K562 (cell line): ENCODE measurements at regions not wholly inside any gene's neighbourhood (a gene's known extent, or its start where the extent isn't known, plus 50 kb on each side); places are given as distances from the start of the nearest gene placed in this dataset.

Experiments
- CREM ChIP-seq: IDR thresholded peaks from 2 replicates; pipeline ENCODE4 v1.6.1; 2014; ENCODE audit warnings: antibody characterized with exemption, low read depth
- ETV6 ChIP-seq, 3 experiments: fragments of 150-350 bp in 1 of 3; sonication (generic) in 1 of 3; formaldehyde crosslinking in 1 of 3; IDR thresholded peaks; 2 replicates each; pipeline versions ENCODE4 v1.6.1 to v1.8.0; 2014 to 2022; ENCODE audit warnings: borderline replicate concordance in 2 of 3, low read depth in 2 of 3, antibody characterized with exemption in 1 of 3, low read length in 1 of 3, mild to moderate bottlenecking in 1 of 3, missing genetic modification reagents in 1 of 3
- GTF2E2 ChIP-seq: fragments of 200-800 bp; sonication (Bioruptor generic); IDR thresholded peaks from 2 replicates; pipeline ENCODE4 v1.6.1; 2016; ENCODE audit warnings: missing genetic modification characterization, missing compliant biosample characterization
- LARP7 ChIP-seq: fragments of 450-650 bp; IDR thresholded peaks from 2 replicates; pipeline ENCODE4 v1.6.1; 2016
- PHB2 ChIP-seq: fragments of 450-650 bp; IDR thresholded peaks from 2 replicates; pipeline ENCODE4 v1.6.1; 2017; ENCODE audit warnings: low read depth
- PHF8 ChIP-seq: fragments of 200-600 bp; sonication (generic); IDR thresholded peaks from 2 replicates; pipeline ENCODE4 v1.6.1; 2012; ENCODE audit warnings: mixed run types, mild to moderate bottlenecking, inconsistent platforms, low read length, moderate library complexity, borderline replicate concordance
- POLR2G ChIP-seq: fragments of 200-400 bp; formaldehyde crosslinking; IDR thresholded peaks from 2 replicates; pipeline ENCODE4 v1.6.1; 2017; ENCODE audit warnings: low read depth, mild to moderate bottlenecking, antibody characterized with exemption, low read length, moderate library complexity
- SIX5 ChIP-seq, 2 experiments: IDR thresholded peaks; 2 replicates each; pipeline ENCODE4 v1.6.1; 2011; ENCODE audit warnings: low read length in 2 of 2, borderline replicate concordance in 1 of 2, low read depth in 1 of 2, mild to moderate bottlenecking in 1 of 2, moderate library complexity in 1 of 2; ENCODE audit not compliant: insufficient read depth in 1 of 2
- SMC3 ChIP-seq: conservative IDR thresholded peaks from 2 replicates; pipeline ENCODE4 v1.6.1; 2011; ENCODE audit warnings: low read depth, low read length, improper control_type of control experiment; ENCODE audit not compliant: insufficient read depth
- SP1 ChIP-seq: sonication (generic); formaldehyde crosslinking; IDR thresholded peaks from 2 replicates; pipeline ENCODE4 v1.8.1; 2022; ENCODE audit warnings: mild to moderate bottlenecking, missing genetic modification reagents
- TCF7L2 ChIP-seq: fragments of 150-350 bp; IDR thresholded peaks from 2 replicates; pipeline ENCODE4 v1.6.1; 2016; ENCODE audit warnings: low read depth, mild to moderate bottlenecking, low read length, moderate library complexity
- TF ChIP-seq, protein P1 (sequence below): sonication (generic); formaldehyde crosslinking; IDR thresholded peaks from 2 replicates; pipeline ENCODE4 v1.8.1; 2023; ENCODE audit warnings: mild to moderate bottlenecking, missing genetic modification reagents
- TF ChIP-seq, protein P2 (sequence below), 3 experiments: IDR thresholded peaks in 2 of 3; conservative IDR thresholded peaks in 1 of 3; 2 replicates each; pipeline ENCODE4 v1.5.1; 2011 to 2012; ENCODE audit warnings: low read length in 3 of 3, mild to moderate bottlenecking in 3 of 3, control low read depth in 2 of 3, improper control_type of control experiment in 1 of 3, inconsistent platforms in 1 of 3, low read depth in 1 of 3, mixed read lengths in 1 of 3, moderate library complexity in 1 of 3; ENCODE audit not compliant: insufficient read depth in 2 of 3

DNA sequence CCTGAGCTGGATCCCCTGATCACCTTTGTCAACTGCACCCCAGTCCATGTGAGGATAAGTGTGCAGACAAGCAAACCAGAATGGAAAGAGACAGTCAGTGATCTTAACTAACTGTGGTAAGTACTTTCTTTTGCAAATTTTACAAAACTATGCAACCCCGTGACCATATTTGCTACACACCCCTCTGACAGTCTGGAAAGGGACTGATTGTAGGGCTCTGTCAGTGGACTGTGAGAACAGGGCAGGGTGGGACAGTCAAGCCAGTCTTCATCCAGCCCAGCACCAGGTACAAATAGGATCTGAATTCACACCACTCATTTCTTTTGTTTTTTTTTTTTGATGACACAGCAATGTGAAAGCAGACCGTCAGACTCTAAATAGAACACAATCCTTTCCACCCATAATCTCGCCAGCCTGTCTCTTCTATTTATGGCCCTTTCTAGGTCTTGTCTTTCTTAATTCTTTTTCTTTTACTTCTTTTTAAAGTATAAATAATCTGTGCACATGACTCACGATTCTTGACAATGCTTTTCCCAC is 165.6 kb downstream of the ARL6IP6 start:
- no peak for TF ChIP-seq ETV6 (IDR thresholded peaks at IDR 0.05; ENCODE audit: borderline replicate concordance in 1 of 2, low read depth in 2 of 2, low read length in 1 of 2)
- TF ChIP-seq ETV6 (CRISPR knock-in tag; IDR thresholded peaks at IDR 0.05; ENCODE audit: borderline replicate concordance): no peak
- TF ChIP-seq, protein P1, sequence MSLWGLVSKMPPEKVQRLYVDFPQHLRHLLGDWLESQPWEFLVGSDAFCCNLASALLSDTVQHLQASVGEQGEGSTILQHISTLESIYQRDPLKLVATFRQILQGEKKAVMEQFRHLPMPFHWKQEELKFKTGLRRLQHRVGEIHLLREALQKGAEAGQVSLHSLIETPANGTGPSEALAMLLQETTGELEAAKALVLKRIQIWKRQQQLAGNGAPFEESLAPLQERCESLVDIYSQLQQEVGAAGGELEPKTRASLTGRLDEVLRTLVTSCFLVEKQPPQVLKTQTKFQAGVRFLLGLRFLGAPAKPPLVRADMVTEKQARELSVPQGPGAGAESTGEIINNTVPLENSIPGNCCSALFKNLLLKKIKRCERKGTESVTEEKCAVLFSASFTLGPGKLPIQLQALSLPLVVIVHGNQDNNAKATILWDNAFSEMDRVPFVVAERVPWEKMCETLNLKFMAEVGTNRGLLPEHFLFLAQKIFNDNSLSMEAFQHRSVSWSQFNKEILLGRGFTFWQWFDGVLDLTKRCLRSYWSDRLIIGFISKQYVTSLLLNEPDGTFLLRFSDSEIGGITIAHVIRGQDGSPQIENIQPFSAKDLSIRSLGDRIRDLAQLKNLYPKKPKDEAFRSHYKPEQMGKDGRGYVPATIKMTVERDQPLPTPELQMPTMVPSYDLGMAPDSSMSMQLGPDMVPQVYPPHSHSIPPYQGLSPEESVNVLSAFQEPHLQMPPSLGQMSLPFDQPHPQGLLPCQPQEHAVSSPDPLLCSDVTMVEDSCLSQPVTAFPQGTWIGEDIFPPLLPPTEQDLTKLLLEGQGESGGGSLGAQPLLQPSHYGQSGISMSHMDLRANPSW (CRISPR knock-in tag): no peak
- no peak for TF ChIP-seq PHB2
- TF ChIP-seq, protein P2, sequence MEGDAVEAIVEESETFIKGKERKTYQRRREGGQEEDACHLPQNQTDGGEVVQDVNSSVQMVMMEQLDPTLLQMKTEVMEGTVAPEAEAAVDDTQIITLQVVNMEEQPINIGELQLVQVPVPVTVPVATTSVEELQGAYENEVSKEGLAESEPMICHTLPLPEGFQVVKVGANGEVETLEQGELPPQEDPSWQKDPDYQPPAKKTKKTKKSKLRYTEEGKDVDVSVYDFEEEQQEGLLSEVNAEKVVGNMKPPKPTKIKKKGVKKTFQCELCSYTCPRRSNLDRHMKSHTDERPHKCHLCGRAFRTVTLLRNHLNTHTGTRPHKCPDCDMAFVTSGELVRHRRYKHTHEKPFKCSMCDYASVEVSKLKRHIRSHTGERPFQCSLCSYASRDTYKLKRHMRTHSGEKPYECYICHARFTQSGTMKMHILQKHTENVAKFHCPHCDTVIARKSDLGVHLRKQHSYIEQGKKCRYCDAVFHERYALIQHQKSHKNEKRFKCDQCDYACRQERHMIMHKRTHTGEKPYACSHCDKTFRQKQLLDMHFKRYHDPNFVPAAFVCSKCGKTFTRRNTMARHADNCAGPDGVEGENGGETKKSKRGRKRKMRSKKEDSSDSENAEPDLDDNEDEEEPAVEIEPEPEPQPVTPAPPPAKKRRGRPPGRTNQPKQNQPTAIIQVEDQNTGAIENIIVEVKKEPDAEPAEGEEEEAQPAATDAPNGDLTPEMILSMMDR (IDR thresholded peaks at IDR 0.05 in 2 of 3, conservative IDR thresholded peaks at IDR 0.05 in 1 of 3; ENCODE audit: insufficient read depth in 2 of 3, low read depth in 1 of 3, low read length in 3 of 3): no peak
- no peak for TF ChIP-seq GTF2E2 (tag)
- no peak for TF ChIP-seq POLR2G
- TF ChIP-seq SMC3: no peak
- no peak for TF ChIP-seq TCF7L2
- TF ChIP-seq CREM: no peak
- no peak for TF ChIP-seq SP1 (CRISPR knock-in tag)
- TF ChIP-seq PHF8: no peak
- no peak for TF ChIP-seq LARP7
- TF ChIP-seq SIX5 (IDR thresholded peaks at IDR 0.05; ENCODE audit: borderline replicate concordance in 1 of 2, insufficient read depth in 1 of 2, low read depth in 1 of 2, low read length in 2 of 2): no peak
